ENCODE measurements at regions not wholly inside any gene's neighbourhood (a gene's known extent, or its start where the extent isn't known, plus 50 kb on each side); places are given as distances from the start of the nearest gene placed in this dataset.
"Not testable (repeated sequence)": the region's sequence is repeated elsewhere in the genome, so short reads cannot be mapped to it uniquely, and the experiment has no call there.

DNA sequence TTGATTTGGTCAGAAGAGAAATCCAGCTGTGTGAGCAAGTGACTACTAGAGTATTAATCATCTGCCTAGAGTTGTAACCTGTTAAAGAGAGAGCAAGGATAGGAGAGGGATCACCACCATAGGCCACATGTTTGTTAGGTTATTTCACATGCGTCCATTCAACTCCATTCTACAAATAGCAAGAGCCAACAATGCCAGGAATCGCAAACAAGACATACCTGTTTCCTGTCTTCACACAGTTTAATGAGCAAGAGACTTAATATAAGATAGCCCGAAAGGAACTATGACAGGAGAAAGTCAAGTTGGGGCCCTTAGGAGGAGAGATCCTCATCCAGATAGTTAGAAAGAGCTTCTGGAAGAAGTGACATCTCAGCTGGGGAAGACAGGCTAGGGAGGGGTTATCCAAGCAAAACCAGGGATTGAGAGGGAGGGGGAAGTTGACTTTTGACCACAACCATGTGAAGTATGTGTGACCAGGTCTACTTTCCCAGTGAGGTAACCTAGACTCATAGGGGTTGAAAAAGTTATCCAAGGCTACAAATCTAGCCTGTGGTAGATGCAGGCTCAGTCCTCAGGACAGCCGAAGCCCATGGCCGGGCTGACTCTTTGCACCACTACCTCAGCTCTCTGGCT is 147.4 kb downstream of the ALDH8A1 start:
- DNase-seq (no peak), ATAC-seq (no peak)
- POLR2A ChIA-PET: no interaction called here
- Mint-ChIP-seq H3K4me1 (ENCODE audit: low read depth) (no peaks in the 10 kb centered on the region), H3K27ac (no peak overlapping the region), H3K9me3 (no peaks in the 10 kb centered on the region), H3K4me3 (no peak overlapping the region), H3K27me3 (peaks cover 3% of the 10 kb centered on the region), H3K36me3 (ENCODE audit: low read depth) (no peaks in the 10 kb centered on the region)
- CTCF ChIA-PET: interaction anchor here (0.9 to 1.0 kb wide), 2 partner anchors 15 to 23 kb away, joined by 3 to 4 read pairs; no protein-coding TSS in a partner anchor
- TF ChIP-seq CTCF (IDR thresholded peaks at IDR 0.05): no peak
- intact Hi-C loops (cut with micrococcal nuclease): no loop called here

DNA sequence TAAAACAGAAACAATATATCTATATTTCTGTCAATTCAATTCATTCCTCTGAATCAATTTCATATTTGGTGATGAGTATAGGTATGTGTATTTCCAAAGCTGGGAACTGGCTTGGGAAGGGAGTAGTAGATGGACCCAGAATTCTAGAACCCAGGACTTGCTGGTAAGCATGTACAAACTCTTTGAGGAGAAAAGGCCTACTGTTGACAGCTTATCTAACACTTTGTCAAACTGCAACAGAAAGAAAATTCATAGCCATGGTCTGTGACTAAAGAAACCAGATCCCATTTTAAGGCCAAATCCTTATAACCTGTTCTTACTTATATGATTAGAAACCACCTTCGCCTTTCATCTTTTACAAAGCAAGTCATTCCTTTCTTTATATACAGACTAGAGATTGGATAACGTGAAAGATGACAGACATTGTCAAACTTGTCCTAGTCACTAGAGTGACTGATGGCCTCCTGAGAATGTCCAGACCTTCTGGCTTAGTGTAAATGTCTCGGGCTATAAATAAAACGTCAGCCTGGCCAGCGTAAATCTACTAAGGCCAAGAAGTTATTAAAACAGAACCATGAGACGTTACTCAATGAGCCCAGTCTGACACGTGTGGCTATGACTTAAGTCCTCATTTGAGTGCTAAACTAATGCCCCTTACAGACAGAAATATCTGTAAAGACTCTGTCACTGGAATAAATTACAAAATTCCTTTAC is 152.3 kb downstream of the ALDH8A1 start:
- ChIA-PET POLR2A (no interaction called here), CTCF (no interaction called here)
- ATAC-seq (no peak), DNase-seq (no peak)
- Mint-ChIP-seq H3K4me3 (no peak overlapping the region), H3K36me3 (ENCODE audit: low read depth) (no peaks in the 10 kb centered on the region), H3K27ac (no peak overlapping the region), H3K9me3 (peaks cover 5% of the 10 kb centered on the region), H3K27me3 (no peaks in the 10 kb centered on the region), H3K4me1 (ENCODE audit: low read depth) (no peaks in the 10 kb centered on the region)
- intact Hi-C loops (cut with micrococcal nuclease): no loop called here
- TF ChIP-seq CTCF (IDR thresholded peaks at IDR 0.05): no peak

- ChIA-PET POLR2A (no interaction called here), CTCF (no interaction called here)
- peaks cover 2% of the 10 kb centered on the region for H3K27me3 Mint-ChIP-seq
- ATAC-seq: no peak
- H3K27ac Mint-ChIP-seq: no peak overlapping the region
- intact Hi-C loops (cut with micrococcal nuclease): no loop called here
- no peaks in the 10 kb centered on the region for H3K4me1 Mint-ChIP-seq (ENCODE audit: low read depth)
- no peak overlapping the region for H3K4me3 Mint-ChIP-seq
- no peaks in the 10 kb centered on the region for H3K36me3 Mint-ChIP-seq (ENCODE audit: low read depth)
- DNase-seq: no peak
- no peak for TF ChIP-seq CTCF (IDR thresholded peaks at IDR 0.05)
- H3K9me3 Mint-ChIP-seq: peaks cover 18% of the 10 kb centered on the region
Measured at GRCh38 chr6:134795691-134796090, 154.2 kb downstream of the ALDH8A1 start.

DNA sequence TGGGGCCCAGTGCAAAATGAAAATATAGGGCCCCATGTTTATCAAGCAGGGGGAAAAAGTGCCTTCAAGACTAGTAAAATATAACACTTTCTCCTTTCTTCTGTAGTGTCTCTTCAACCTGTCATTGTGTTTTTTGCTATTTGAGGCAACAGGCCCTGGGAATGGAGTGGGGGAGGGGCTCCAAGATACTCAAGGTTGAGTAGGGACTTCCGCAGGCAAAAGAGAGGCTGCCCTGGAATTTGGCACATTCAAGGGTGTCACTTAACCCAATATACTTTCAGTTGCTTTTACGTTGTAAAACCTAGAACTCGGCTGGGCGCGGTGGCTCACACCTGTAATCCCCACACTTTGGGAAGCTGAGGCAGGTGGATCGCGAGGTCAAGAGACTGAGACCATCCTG is 154.9 kb downstream of the ALDH8A1 start:
- Mint-ChIP-seq H3K4me1 (ENCODE audit: low read depth) (no peaks in the 10 kb centered on the region), H3K36me3 (ENCODE audit: low read depth) (no peaks in the 10 kb centered on the region), H3K27ac (no peak overlapping the region), H3K4me3 (no peak overlapping the region), H3K9me3 (peaks cover 22% of the 10 kb centered on the region), H3K27me3 (peaks cover 2% of the 10 kb centered on the region)
- no peak for DNase-seq
- intact Hi-C loops (cut with micrococcal nuclease): no loop called here
- CTCF ChIA-PET: no interaction called here
- ATAC-seq: no peak
- TF ChIP-seq CTCF (IDR thresholded peaks at IDR 0.05): no peak
- POLR2A ChIA-PET: no interaction called here

DNA sequence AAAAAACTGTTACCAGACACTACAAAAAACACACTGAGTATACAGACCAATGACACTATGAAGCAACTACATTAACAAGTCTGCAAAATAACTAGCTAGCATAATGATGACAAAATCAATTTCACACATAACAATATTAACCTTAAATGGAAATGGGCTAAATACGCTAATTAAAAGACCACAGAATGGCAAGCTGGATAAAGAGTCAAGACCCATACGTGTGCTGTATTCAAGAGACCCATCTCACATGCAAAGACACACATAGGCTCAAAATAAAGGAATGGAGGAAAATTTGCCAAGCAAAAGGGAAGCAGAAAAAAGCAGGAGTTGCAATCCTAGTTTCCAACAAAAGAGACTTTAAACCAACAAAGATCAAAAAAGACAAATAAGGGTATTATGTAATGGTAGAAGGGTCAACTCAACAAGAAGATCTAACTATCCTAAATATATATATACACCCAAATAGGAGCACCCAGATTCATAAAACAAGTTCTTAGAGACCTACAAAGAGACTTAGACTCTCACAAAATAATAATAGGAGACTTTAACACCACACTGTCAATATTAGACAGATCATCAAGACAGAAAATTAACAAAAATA is 158.6 kb downstream of the ALDH8A1 start:
- peaks cover 22% of the 10 kb centered on the region for H3K9me3 Mint-ChIP-seq
- ATAC-seq; H3K27me3 Mint-ChIP-seq; H3K36me3 Mint-ChIP-seq (ENCODE audit: low read depth); H3K4me3 Mint-ChIP-seq; DNase-seq; POLR2A ChIA-PET; H3K27ac Mint-ChIP-seq; H3K4me1 Mint-ChIP-seq (ENCODE audit: low read depth); intact Hi-C loops (cut with micrococcal nuclease): not testable (repeated sequence)
- CTCF ChIA-PET: interaction anchor here (0.9 to 1.3 kb wide), 2 partner anchors 12 to 31 kb away, joined by 3 to 5 read pairs; no protein-coding TSS in a partner anchor
